Stomach (tissue), 8 donors: ENCODE measurements at regions not wholly inside any gene's neighbourhood (a gene's known extent, or its start where the extent isn't known, plus 50 kb on each side); places are given as distances from the start of the nearest gene placed in this dataset.

ENCODE experiments used
- DNase-seq, 2 donors: peaks; one replicate each; pipeline versions ENCODE4 v3.0.0 to v3.0.0-alpha.2; 2013 to 2019
- H3K27ac ChIP-seq, 5 donors: fragments of 200-600 bp in 4 of 5; sonication (generic) in 4 of 5; one replicate each; pipeline ENCODE4 v1.5.1; 2013 to 2019; ENCODE audit warnings: mild to moderate bottlenecking in 1 of 5, moderate library complexity in 1 of 5
- H3K27me3 ChIP-seq, 3 donors: fragments of 200-600 bp; sonication (generic); one replicate each; pipeline ENCODE4 v1.5.1; 2017 to 2019; ENCODE audit warnings: mixed run types in 1 of 3
- H3K36me3 ChIP-seq, 4 donors: fragments of 200-600 bp; sonication (generic); 1 replicate in 3 of 4; 2 replicates in 1 of 4; pipeline ENCODE4 v1.5.1; 2016 to 2019
- H3K4me1 ChIP-seq, 4 donors: fragments of 200-600 bp; sonication (generic); one replicate each; pipeline ENCODE4 v1.5.1; 2016 to 2019
- H3K4me3 ChIP-seq, 4 donors: fragments of 200-600 bp; sonication (generic) in 3 of 4; one replicate each; pipeline ENCODE4 v1.5.1; 2016 to 2019; ENCODE audit warnings: mild to moderate bottlenecking in 1 of 4
- H3K9me3 ChIP-seq, 4 donors: fragments of 200-600 bp; sonication (generic); one replicate each; pipeline ENCODE4 v1.5.1; 2016 to 2019
- CTCF ChIP-seq, 7 experiments: fragments of 450-650 bp in 4 of 7; fragments of 200-600 bp in 3 of 7; sonication (generic) in 3 of 7; IDR thresholded peaks; one replicate each; pipeline ENCODE4 v1.5.1; 2016 to 2019; ENCODE audit warnings: antibody characterized with exemption in 7 of 7, control low read depth in 2 of 7, mild to moderate bottlenecking in 1 of 7
- EP300 ChIP-seq: sonication (generic); formaldehyde crosslinking; IDR thresholded peaks from one replicate; pipeline ENCODE4 v1.6.1; 2017; ENCODE audit warnings: antibody characterized with exemption
- POLR2A ChIP-seq, 4 donors: fragments of 450-650 bp; IDR thresholded peaks; one replicate each; pipeline ENCODE4 v1.6.1; 2016; ENCODE audit warnings: antibody characterized with exemption in 4 of 4, control low read depth in 2 of 4, mild to moderate bottlenecking in 1 of 4, moderate library complexity in 1 of 4
- POLR2AphosphoS5 ChIP-seq, 3 donors: sonication (generic); formaldehyde crosslinking; IDR thresholded peaks; one replicate each; pipeline ENCODE4 v1.6.1; 2016; ENCODE audit warnings: antibody characterized with exemption in 3 of 3
- WGBS, 5 donors: extraction: QIAGEN DNeasy Blood & Tissue Kit in 3 of 5; methylation state at CpG; one replicate each; pipeline versions ENCODE4 v1.1.5 to v1.1.7; 2013 to 2018; 5-methylcytosine and 5-hydroxymethylcytosine counted together
- intact Hi-C: fragments of 100-400 bp; cut with DNase I; formaldehyde crosslinking; loops from one replicate; pipeline ENCODE4 v1.15.1; 2023; ENCODE audit warnings: low total_unique reads
- donor health status: healthy with polysubstance abuse.
- donor health status: Bipolar disorder and iron deficiency.
- donor health status: healthy.

- H3K4me1 ChIP-seq, result no peaks in the 10 kb centered on the region
- no peak for DNase-seq
- no peak for TF ChIP-seq EP300
- no peak for TF ChIP-seq POLR2AphosphoS5 (IDR thresholded peaks at IDR 0.05)
- H3K36me3 ChIP-seq, result no peaks in the 10 kb centered on the region
- H3K27ac ChIP-seq, result no peak overlapping the region
- no peaks in the 10 kb centered on the region for H3K27me3 ChIP-seq
- H3K4me3 ChIP-seq, result no peak overlapping the region
- WGBS, 5 donors, result 82 to 89% (median 86%) methylated on average over 1 of the region's 1 CpG
- intact Hi-C loops, result no loop called here
- H3K9me3 ChIP-seq, result no peaks in the 10 kb centered on the region
These were observed 479.3 kb downstream of the EPHA3 start for GRCh38 chr3:89586676-89587075.

GRCh38 chr3:89606151-89606550 lies 498.7 kb downstream of the EPHA3 start:
- intact Hi-C loops, result no loop called here
- DNase-seq, result no peak
- WGBS, 5 donors, result 37 to 50% (median 47%) methylated on average over 1 of the region's 1 CpG
- no peaks in the 10 kb centered on the region for H3K27me3 ChIP-seq
- H3K4me1 ChIP-seq, result no peaks in the 10 kb centered on the region
- no peak overlapping the region for H3K4me3 ChIP-seq
- TF ChIP-seq POLR2A (IDR thresholded peaks at IDR 0.05), result no peak
- TF ChIP-seq POLR2AphosphoS5 (IDR thresholded peaks at IDR 0.05), result no peak
- no peak for TF ChIP-seq CTCF (IDR thresholded peaks at IDR 0.05)
- no peak for TF ChIP-seq EP300
- H3K9me3 ChIP-seq, result no peaks in the 10 kb centered on the region
- no peak overlapping the region for H3K27ac ChIP-seq
- H3K36me3 ChIP-seq, result no peaks in the 10 kb centered on the region

- WGBS, 5 donors, result 93 to 100% (median 95%) methylated on average over 1 of the region's 1 CpG
- H3K4me1 ChIP-seq, result no peaks in the 10 kb centered on the region
- H3K9me3 ChIP-seq, result no peaks in the 10 kb centered on the region
- intact Hi-C loops, result no loop called here
- DNase-seq, result no peak
- TF ChIP-seq POLR2A (IDR thresholded peaks at IDR 0.05), result no peak
- TF ChIP-seq CTCF (IDR thresholded peaks at IDR 0.05), result no peak
- TF ChIP-seq EP300, result no peak
- TF ChIP-seq POLR2AphosphoS5 (IDR thresholded peaks at IDR 0.05), result no peak
- no peaks in the 10 kb centered on the region for H3K36me3 ChIP-seq
- no peak overlapping the region for H3K27ac ChIP-seq
- H3K27me3 ChIP-seq, result no peaks in the 10 kb centered on the region
- H3K4me3 ChIP-seq, result no peak overlapping the region
These were observed 504.6 kb downstream of the EPHA3 start for GRCh38 chr3:89612027-89612426.

GRCh38 chr3:89613241-89613640 lies 505.8 kb downstream of the EPHA3 start:
- no peak for TF ChIP-seq POLR2AphosphoS5 (IDR thresholded peaks at IDR 0.05)
- no peak for TF ChIP-seq POLR2A (IDR thresholded peaks at IDR 0.05)
- no peak for TF ChIP-seq EP300
- TF ChIP-seq CTCF (IDR thresholded peaks at IDR 0.05), result no peak
- Histone ChIP-seq H3K36me3 (no peaks in the 10 kb centered on the region), H3K4me1 (no peaks in the 10 kb centered on the region), H3K27me3 (no peaks in the 10 kb centered on the region), H3K27ac (no peak overlapping the region), H3K9me3 (no peaks in the 10 kb centered on the region), H3K4me3 (no peak overlapping the region)
- intact Hi-C loops, result no loop called here
- 64 to 95% (median 74%) methylated on average over 1 of the region's 1 CpG for WGBS, 5 donors
- DNase-seq, result no peak

GRCh38 chr3:89617706-89618105 lies 510.3 kb downstream of the EPHA3 start:
- H3K36me3 ChIP-seq, result no peaks in the 10 kb centered on the region
- no peak overlapping the region for H3K4me3 ChIP-seq
- WGBS, 5 donors, result 75 to 94% (median 81%) methylated on average over 1 of the region's 1 CpG
- no peaks in the 10 kb centered on the region for H3K27me3 ChIP-seq
- H3K27ac ChIP-seq, result no peak overlapping the region
- DNase-seq, result no peak
- H3K9me3 ChIP-seq, result no peaks in the 10 kb centered on the region
- intact Hi-C loops, result no loop called here
- TF ChIP-seq EP300, result no peak
- no peak for TF ChIP-seq POLR2AphosphoS5 (IDR thresholded peaks at IDR 0.05)
- no peak for TF ChIP-seq CTCF (IDR thresholded peaks at IDR 0.05)
- TF ChIP-seq POLR2A (IDR thresholded peaks at IDR 0.05), result no peak
- H3K4me1 ChIP-seq, result no peaks in the 10 kb centered on the region
